22Rv1 (cell line): ENCODE measurements at regions not wholly inside any gene's neighbourhood (a gene's known extent, or its start where the extent isn't known, plus 50 kb on each side); places are given as distances from the start of the nearest gene placed in this dataset.

ENCODE experiments used
- ZFX ChIP-seq: fragments of 450-650 bp; IDR thresholded peaks from 2 replicates; pipeline ENCODE4 v1.6.1; 2017; ENCODE audit warnings: antibody characterized with exemption, borderline replicate concordance
- TF ChIP-seq, protein P1 (sequence below): fragments of 450-650 bp; IDR thresholded peaks from 2 replicates; pipeline ENCODE4 v1.5.1; 2017; ENCODE audit warnings: mild to moderate bottlenecking

DNA sequence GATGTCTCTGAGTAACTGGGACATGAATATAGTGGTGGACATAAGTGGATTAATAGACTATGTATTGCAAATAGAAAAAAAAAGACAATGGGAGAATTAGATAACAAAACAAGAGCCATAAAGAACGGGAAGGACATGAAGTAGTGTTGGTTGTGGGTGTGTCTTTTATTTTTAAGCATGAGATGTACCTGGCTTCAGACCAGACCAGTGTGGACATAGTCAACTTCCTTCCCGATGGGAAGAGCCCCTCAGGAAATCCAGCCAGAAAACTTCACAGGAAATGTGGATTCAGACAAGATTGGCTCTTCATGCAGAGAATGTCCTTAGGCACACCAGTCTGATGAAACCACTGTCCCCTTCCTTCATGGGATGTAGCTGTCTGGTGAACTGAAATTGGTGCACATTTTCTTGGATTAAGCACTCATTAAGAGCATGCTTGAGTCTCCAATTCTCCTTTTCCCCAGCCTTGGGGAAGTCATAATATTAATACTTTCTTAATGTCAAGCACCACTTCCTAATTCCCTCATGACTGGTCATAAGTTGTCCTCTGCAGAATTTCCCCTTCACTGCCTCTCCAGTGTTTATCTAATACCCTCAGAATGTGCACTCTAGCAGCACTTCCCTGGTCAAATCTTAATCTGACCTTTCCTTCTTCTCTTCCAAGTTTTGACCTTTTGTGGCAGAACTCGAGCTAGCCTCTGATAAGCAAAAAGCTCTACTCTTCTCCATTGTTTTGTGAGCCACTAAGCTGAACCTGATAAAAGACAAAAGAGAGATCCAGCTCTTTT is 350.6 kb upstream of the MAF start:
- TF ChIP-seq, protein P1, sequence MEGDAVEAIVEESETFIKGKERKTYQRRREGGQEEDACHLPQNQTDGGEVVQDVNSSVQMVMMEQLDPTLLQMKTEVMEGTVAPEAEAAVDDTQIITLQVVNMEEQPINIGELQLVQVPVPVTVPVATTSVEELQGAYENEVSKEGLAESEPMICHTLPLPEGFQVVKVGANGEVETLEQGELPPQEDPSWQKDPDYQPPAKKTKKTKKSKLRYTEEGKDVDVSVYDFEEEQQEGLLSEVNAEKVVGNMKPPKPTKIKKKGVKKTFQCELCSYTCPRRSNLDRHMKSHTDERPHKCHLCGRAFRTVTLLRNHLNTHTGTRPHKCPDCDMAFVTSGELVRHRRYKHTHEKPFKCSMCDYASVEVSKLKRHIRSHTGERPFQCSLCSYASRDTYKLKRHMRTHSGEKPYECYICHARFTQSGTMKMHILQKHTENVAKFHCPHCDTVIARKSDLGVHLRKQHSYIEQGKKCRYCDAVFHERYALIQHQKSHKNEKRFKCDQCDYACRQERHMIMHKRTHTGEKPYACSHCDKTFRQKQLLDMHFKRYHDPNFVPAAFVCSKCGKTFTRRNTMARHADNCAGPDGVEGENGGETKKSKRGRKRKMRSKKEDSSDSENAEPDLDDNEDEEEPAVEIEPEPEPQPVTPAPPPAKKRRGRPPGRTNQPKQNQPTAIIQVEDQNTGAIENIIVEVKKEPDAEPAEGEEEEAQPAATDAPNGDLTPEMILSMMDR, result no peak
- TF ChIP-seq ZFX, result no peak
